Activated T-helper 2 cell treated with anti-CD3 and anti-CD28 coated beads, Interferon-gamma antibody, Interleukin-2, Interleukin-4, amounts not matched to agents 10 μg/mL and 5 μg/mL and 100 μg/mL, durations not matched to agents 14 hours and 24 hours and 36 hours (primary cell): ENCODE measurements at regions not wholly inside any gene's neighbourhood (a gene's known extent, or its start where the extent isn't known, plus 50 kb on each side); places are given as distances from the start of the nearest gene placed in this dataset.

ENCODE experiments used
- DNase-seq: peaks from one replicate; pipeline ENCODE4 v3.0.0; 2021; ENCODE audit warnings: low spot score
- H3K27ac Mint-ChIP-seq: one replicate; pipeline ENCODE4 v1.8.0; 2021; ENCODE audit warnings: mixed read lengths
- H3K27me3 Mint-ChIP-seq: one replicate; pipeline ENCODE4 v1.8.0; 2021; ENCODE audit warnings: low read depth, mixed read lengths
- H3K36me3 Mint-ChIP-seq: one replicate; pipeline ENCODE4 v1.8.0; 2021; ENCODE audit warnings: low read depth, mixed read lengths
- H3K4me1 Mint-ChIP-seq: one replicate; pipeline ENCODE4 v1.8.0; 2021; ENCODE audit warnings: low read depth, mixed read lengths
- H3K4me3 Mint-ChIP-seq: one replicate; pipeline ENCODE4 v1.8.0; 2021; ENCODE audit warnings: low read depth, mild to moderate bottlenecking, moderate library complexity, mixed read lengths
- H3K9me3 Mint-ChIP-seq: one replicate; pipeline ENCODE4 v1.8.0; 2021; ENCODE audit warnings: mixed read lengths
- intact Hi-C: fragments of 100-400 bp; cut with micrococcal nuclease; formaldehyde crosslinking; loops from one replicate; pipeline ENCODE4 v1.15.1; 2023

GRCh38 chr5:92780057-92780456 is 801.0 kb downstream of the NR2F1-AS1 start:
- H3K27me3 Mint-ChIP-seq: no peaks in the 10 kb centered on the region
- DNase-seq: no peak
- H3K27ac Mint-ChIP-seq: no peak overlapping the region
- no peak overlapping the region for H3K4me3 Mint-ChIP-seq
- H3K9me3 Mint-ChIP-seq: no peaks in the 10 kb centered on the region
- no peaks in the 10 kb centered on the region for H3K4me1 Mint-ChIP-seq
- intact Hi-C loops: no loop called here
- H3K36me3 Mint-ChIP-seq: no peaks in the 10 kb centered on the region

DNA sequence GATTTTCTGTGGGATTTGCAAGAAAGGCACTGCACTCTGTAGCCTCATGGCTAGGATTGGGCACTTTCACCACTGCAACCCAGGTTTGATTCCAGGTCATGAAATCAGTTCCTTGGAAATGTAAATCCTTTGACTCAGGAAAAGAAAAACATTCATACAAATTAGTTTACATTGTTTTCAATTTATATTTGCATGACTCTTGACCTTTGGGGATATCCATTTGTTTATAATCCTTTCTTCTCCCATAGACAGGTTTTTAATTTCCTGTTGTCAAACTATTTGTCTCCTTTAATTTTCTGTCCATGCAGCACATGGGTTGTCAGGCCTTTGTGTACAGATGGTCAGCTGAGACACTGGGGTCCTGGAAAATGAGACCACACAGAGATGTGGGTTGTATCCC is 801.5 kb downstream of the NR2F1-AS1 start:
- H3K4me3 Mint-ChIP-seq: no peak overlapping the region
- H3K36me3 Mint-ChIP-seq: no peaks in the 10 kb centered on the region
- H3K27ac Mint-ChIP-seq: no peak overlapping the region
- intact Hi-C loops: no loop called here
- no peaks in the 10 kb centered on the region for H3K4me1 Mint-ChIP-seq
- no peak for DNase-seq
- H3K27me3 Mint-ChIP-seq: no peaks in the 10 kb centered on the region
- no peaks in the 10 kb centered on the region for H3K9me3 Mint-ChIP-seq

- H3K4me3 Mint-ChIP-seq: no peak overlapping the region
- no peaks in the 10 kb centered on the region for H3K9me3 Mint-ChIP-seq
- H3K27me3 Mint-ChIP-seq: no peaks in the 10 kb centered on the region
- no peaks in the 10 kb centered on the region for H3K4me1 Mint-ChIP-seq
- intact Hi-C loops: no loop called here
- no peaks in the 10 kb centered on the region for H3K36me3 Mint-ChIP-seq
- DNase-seq: no peak
- no peak overlapping the region for H3K27ac Mint-ChIP-seq
Observed at GRCh38 chr5:92778261-92778660, 802.8 kb downstream of the NR2F1-AS1 start.

GRCh38 chr5:92777421-92777820 is 803.6 kb downstream of the NR2F1-AS1 start:
- no peak for DNase-seq
- Mint-ChIP-seq H3K4me1 (no peaks in the 10 kb centered on the region), H3K4me3 (no peak overlapping the region), H3K36me3 (no peaks in the 10 kb centered on the region), H3K9me3 (no peaks in the 10 kb centered on the region), H3K27ac (no peak overlapping the region), H3K27me3 (no peaks in the 10 kb centered on the region)
- intact Hi-C loops: no loop called here

GRCh38 chr5:92775711-92776615 is 805.1 kb downstream of the NR2F1-AS1 start:
- Mint-ChIP-seq H3K9me3 (no peaks in the 10 kb centered on the region), H3K27me3 (no peaks in the 10 kb centered on the region), H3K36me3 (no peaks in the 10 kb centered on the region), H3K4me1 (no peaks in the 10 kb centered on the region), H3K4me3 (no peak overlapping the region), H3K27ac (no peak overlapping the region)
- intact Hi-C loops: no loop called here
- no peak for DNase-seq

DNA sequence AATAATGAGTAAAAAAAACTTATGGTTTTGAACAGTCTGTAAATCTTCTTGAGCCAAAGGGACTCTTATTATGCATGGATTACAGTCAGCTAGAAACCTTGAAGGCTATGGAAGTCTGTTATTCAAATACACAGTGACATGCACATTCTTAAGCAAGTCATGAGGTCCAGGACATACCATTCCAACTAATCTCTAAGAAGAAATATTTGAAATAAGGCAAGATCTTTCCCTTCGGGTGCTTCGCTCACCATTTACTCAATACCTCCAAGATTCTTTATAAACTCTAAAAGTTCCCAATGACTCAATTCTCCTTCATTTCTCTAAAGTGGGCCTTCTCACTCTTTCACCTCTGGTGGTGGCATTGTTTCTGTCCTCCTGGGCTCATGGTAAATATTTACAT is 811.0 kb downstream of the NR2F1-AS1 start:
- Mint-ChIP-seq H3K27me3 (no peaks in the 10 kb centered on the region), H3K27ac (no peak overlapping the region), H3K4me1 (no peaks in the 10 kb centered on the region), H3K9me3 (peaks cover 5% of the 10 kb centered on the region), H3K4me3 (no peak overlapping the region), H3K36me3 (no peaks in the 10 kb centered on the region)
- intact Hi-C loops: no loop called here
- no peak for DNase-seq

- H3K27ac Mint-ChIP-seq: no peak overlapping the region
- intact Hi-C loops: no loop called here
- no peak overlapping the region for H3K4me3 Mint-ChIP-seq
- no peaks in the 10 kb centered on the region for H3K4me1 Mint-ChIP-seq
- no peak for DNase-seq
- no peaks in the 10 kb centered on the region for H3K9me3 Mint-ChIP-seq
- no peaks in the 10 kb centered on the region for H3K36me3 Mint-ChIP-seq
- H3K27me3 Mint-ChIP-seq: no peaks in the 10 kb centered on the region
Observed at GRCh38 chr5:92761585-92761984, 819.4 kb downstream of the NR2F1-AS1 start.

DNA sequence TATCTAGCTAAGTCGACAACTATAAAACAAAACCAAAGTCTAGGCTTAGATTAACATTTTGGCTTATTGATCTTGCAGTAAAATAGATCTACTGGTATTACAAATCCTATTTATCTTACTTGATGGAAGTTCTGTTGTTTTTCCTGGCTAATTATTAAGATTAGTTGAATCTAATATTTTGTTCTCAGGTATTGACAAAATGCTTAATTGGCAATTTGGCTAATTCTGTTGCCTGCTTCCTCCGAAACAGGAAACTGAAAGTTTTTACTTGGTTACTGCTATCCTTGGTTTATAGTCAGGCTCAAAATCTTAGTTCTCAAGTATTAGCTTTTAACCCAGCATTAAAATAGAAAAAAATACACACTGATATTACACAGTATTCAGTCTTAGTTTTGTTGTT is 820.5 kb downstream of the NR2F1-AS1 start:
- Mint-ChIP-seq H3K27me3 (no peaks in the 10 kb centered on the region), H3K36me3 (no peaks in the 10 kb centered on the region), H3K9me3 (no peaks in the 10 kb centered on the region), H3K4me3 (no peak overlapping the region), H3K4me1 (no peaks in the 10 kb centered on the region), H3K27ac (no peak overlapping the region)
- intact Hi-C loops: no loop called here
- DNase-seq: no peak

GRCh38 chr5:92758552-92758951 is 822.5 kb downstream of the NR2F1-AS1 start:
- Mint-ChIP-seq H3K9me3 (no peaks in the 10 kb centered on the region), H3K36me3 (no peaks in the 10 kb centered on the region), H3K27me3 (no peaks in the 10 kb centered on the region), H3K4me1 (no peaks in the 10 kb centered on the region), H3K27ac (no peak overlapping the region), H3K4me3 (no peak overlapping the region)
- intact Hi-C loops: no loop called here
- no peak for DNase-seq

DNA sequence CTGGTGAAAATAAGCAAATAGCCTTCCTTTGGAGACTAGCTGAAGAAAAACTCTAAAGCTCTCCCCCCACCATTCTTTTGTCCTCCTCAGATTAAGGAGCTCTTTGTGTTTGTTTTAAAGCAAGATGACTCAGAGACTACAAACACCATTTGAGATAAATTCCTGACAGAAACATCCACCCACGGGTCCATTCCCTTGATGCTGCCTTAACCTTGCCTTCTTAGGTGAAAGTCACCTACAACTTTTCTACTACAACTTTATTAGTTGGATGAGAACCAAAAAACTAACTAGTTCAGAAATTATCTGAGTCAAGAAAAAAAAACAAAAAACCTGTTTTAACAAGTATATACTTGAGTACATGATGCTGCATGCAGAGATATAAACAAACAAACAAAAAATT is 831.1 kb downstream of the NR2F1-AS1 start:
- H3K36me3 Mint-ChIP-seq: no peaks in the 10 kb centered on the region
- no peak for DNase-seq
- no peak overlapping the region for H3K4me3 Mint-ChIP-seq
- no peak overlapping the region for H3K27ac Mint-ChIP-seq
- no peaks in the 10 kb centered on the region for H3K4me1 Mint-ChIP-seq
- intact Hi-C loops: no loop called here
- no peaks in the 10 kb centered on the region for H3K9me3 Mint-ChIP-seq
- no peaks in the 10 kb centered on the region for H3K27me3 Mint-ChIP-seq

- Mint-ChIP-seq H3K27me3 (no peaks in the 10 kb centered on the region), H3K9me3 (no peaks in the 10 kb centered on the region), H3K27ac (no peak overlapping the region), H3K4me1 (no peaks in the 10 kb centered on the region), H3K4me3 (no peak overlapping the region), H3K36me3 (no peaks in the 10 kb centered on the region)
- no peak for DNase-seq
- intact Hi-C loops: no loop called here
Observed at GRCh38 chr5:92748072-92748676, 832.8 kb downstream of the NR2F1-AS1 start.

DNA sequence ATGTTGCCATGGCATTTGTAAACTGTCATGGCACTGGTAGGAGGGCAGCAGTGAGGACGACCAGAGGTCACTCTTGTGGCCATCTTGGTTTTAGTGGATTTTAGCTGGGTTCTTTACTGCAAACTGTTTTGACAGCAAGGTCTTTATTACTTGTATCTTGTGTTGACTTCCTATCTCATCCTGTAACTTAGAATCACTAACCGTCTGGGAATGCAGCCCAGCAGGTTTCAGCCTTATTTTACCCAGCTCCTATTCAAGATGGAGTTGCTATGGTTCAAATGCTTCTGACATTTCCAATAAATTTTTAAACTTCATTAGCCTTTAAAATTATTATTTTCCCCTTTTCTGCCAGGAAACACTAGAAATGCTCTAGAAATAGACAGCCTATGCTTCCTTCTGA is 839.1 kb downstream of the NR2F1-AS1 start:
- H3K27ac Mint-ChIP-seq: no peak overlapping the region
- H3K9me3 Mint-ChIP-seq: peaks cover 6% of the 10 kb centered on the region
- no peak overlapping the region for H3K4me3 Mint-ChIP-seq
- no peaks in the 10 kb centered on the region for H3K27me3 Mint-ChIP-seq
- DNase-seq: no peak
- no peaks in the 10 kb centered on the region for H3K36me3 Mint-ChIP-seq
- intact Hi-C loops: no loop called here
- no peaks in the 10 kb centered on the region for H3K4me1 Mint-ChIP-seq

GRCh38 chr5:92734211-92734940 is 846.6 kb downstream of the NR2F1-AS1 start:
- H3K27ac Mint-ChIP-seq: no peak overlapping the region
- DNase-seq: no peak
- H3K36me3 Mint-ChIP-seq: no peaks in the 10 kb centered on the region
- no peaks in the 10 kb centered on the region for H3K4me1 Mint-ChIP-seq
- peaks cover 12% of the 10 kb centered on the region for H3K9me3 Mint-ChIP-seq
- intact Hi-C loops: no loop called here
- no peak overlapping the region for H3K4me3 Mint-ChIP-seq
- no peaks in the 10 kb centered on the region for H3K27me3 Mint-ChIP-seq
